Activated naive CD8-positive, alpha-beta T cell treated with anti-CD3 and anti-CD28 coated beads for 36 hours (primary cell): ENCODE measurements at regions not wholly inside any gene's neighbourhood (a gene's known extent, or its start where the extent isn't known, plus 50 kb on each side); places are given as distances from the start of the nearest gene placed in this dataset.

ENCODE experiments used
- DNase-seq: peaks from one replicate; pipeline ENCODE4 v3.0.0; 2021
- H3K27ac Mint-ChIP-seq: one replicate; pipeline ENCODE4 v1.8.0; 2022; ENCODE audit warnings: mild to moderate bottlenecking, moderate library complexity, mixed read lengths
- H3K27me3 Mint-ChIP-seq: one replicate; pipeline ENCODE4 v1.8.0; 2022; ENCODE audit warnings: mild to moderate bottlenecking, mixed read lengths
- H3K36me3 Mint-ChIP-seq: one replicate; pipeline ENCODE4 v1.8.0; 2021; ENCODE audit warnings: mild to moderate bottlenecking, mixed read lengths
- H3K4me1 Mint-ChIP-seq: one replicate; pipeline ENCODE4 v1.8.0; 2021; ENCODE audit warnings: mixed read lengths
- H3K4me3 Mint-ChIP-seq: one replicate; pipeline ENCODE4 v1.8.0; 2022; ENCODE audit warnings: mild to moderate bottlenecking, moderate library complexity, mixed read lengths
- H3K9me3 Mint-ChIP-seq: one replicate; pipeline ENCODE4 v1.8.0; 2022; ENCODE audit warnings: mixed read lengths

GRCh38 chr2:217095511-217096205, 235.8 kb upstream of the TNP1 start:
- no peak overlapping the region for H3K4me3 Mint-ChIP-seq
- H3K36me3 Mint-ChIP-seq: no peaks in the 10 kb centered on the region
- no peak overlapping the region for H3K27ac Mint-ChIP-seq
- H3K27me3 Mint-ChIP-seq: peaks cover 18% of the 10 kb centered on the region
- no peaks in the 10 kb centered on the region for H3K9me3 Mint-ChIP-seq
- peaks cover 5% of the 10 kb centered on the region for H3K4me1 Mint-ChIP-seq
- no peak for DNase-seq

- Mint-ChIP-seq H3K36me3 (no peaks in the 10 kb centered on the region), H3K27me3 (peaks cover 18% of the 10 kb centered on the region), H3K9me3 (no peaks in the 10 kb centered on the region), H3K4me1 (peaks cover 16% of the 10 kb centered on the region), H3K27ac (no peak overlapping the region), H3K4me3 (no peak overlapping the region)
- DNase-seq: no peak
Measured at GRCh38 chr2:217092710-217093379, 233.0 kb upstream of the TNP1 start.

- H3K4me1 Mint-ChIP-seq: peaks cover 21% of the 10 kb centered on the region
- no peak overlapping the region for H3K27ac Mint-ChIP-seq
- no peak overlapping the region for H3K4me3 Mint-ChIP-seq
- DNase-seq: no peak
- no peaks in the 10 kb centered on the region for H3K36me3 Mint-ChIP-seq
- H3K27me3 Mint-ChIP-seq: peaks cover 16% of the 10 kb centered on the region
- H3K9me3 Mint-ChIP-seq: no peaks in the 10 kb centered on the region
Measured at GRCh38 chr2:217091531-217091930, 231.7 kb upstream of the TNP1 start.

- H3K27ac Mint-ChIP-seq: peak overlapping the region; percentile 76
Measured at GRCh38 chr2:217090884-217091283, 231.0 kb upstream of the TNP1 start.

GRCh38 chr2:217090024-217090473, 230.2 kb upstream of the TNP1 start:
- DNase-seq: no peak

More at GRCh38 chr2:217090884-217091283, 231.0 kb upstream of the TNP1 start:
- Mint-ChIP-seq H3K4me3 (no peak overlapping the region), H3K27me3 (peaks cover 10% of the 10 kb centered on the region), H3K9me3 (no peaks in the 10 kb centered on the region), H3K36me3 (no peaks in the 10 kb centered on the region), H3K4me1 (peaks cover 27% of the 10 kb centered on the region)
- no peak for DNase-seq

GRCh38 chr2:217086718-217087117, 226.9 kb upstream of the TNP1 start:
- Mint-ChIP-seq H3K36me3 (no peaks in the 10 kb centered on the region), H3K9me3 (no peaks in the 10 kb centered on the region), H3K4me3 (no peak overlapping the region), H3K27ac (peak overlapping the region; percentile 4), H3K4me1 (peaks cover 30% of the 10 kb centered on the region), H3K27me3 (peaks cover 1% of the 10 kb centered on the region)
- DNase-seq: no peak

More at GRCh38 chr2:217090024-217090473, 230.2 kb upstream of the TNP1 start:
- H3K27me3 Mint-ChIP-seq: peaks cover 7% of the 10 kb centered on the region
- no peaks in the 10 kb centered on the region for H3K36me3 Mint-ChIP-seq
- peaks cover 30% of the 10 kb centered on the region for H3K4me1 Mint-ChIP-seq
- peak overlapping the region; percentile 32 for H3K4me3 Mint-ChIP-seq
- no peaks in the 10 kb centered on the region for H3K9me3 Mint-ChIP-seq
- peak overlapping the region; percentile 76 for H3K27ac Mint-ChIP-seq

GRCh38 chr2:217086038-217086522, 226.2 kb upstream of the TNP1 start:
- Mint-ChIP-seq H3K4me1 (peaks cover 29% of the 10 kb centered on the region), H3K4me3 (no peak overlapping the region), H3K9me3 (no peaks in the 10 kb centered on the region), H3K36me3 (no peaks in the 10 kb centered on the region), H3K27ac (peak overlapping the region; percentile 4), H3K27me3 (peaks cover 4% of the 10 kb centered on the region)
- DNase-seq: no peak

GRCh38 chr2:217085543-217085942, 225.7 kb upstream of the TNP1 start:
- Mint-ChIP-seq H3K4me1 (peaks cover 24% of the 10 kb centered on the region), H3K27ac (peak overlapping the region; percentile 4), H3K27me3 (peaks cover 4% of the 10 kb centered on the region), H3K4me3 (no peak overlapping the region), H3K36me3 (no peaks in the 10 kb centered on the region), H3K9me3 (no peaks in the 10 kb centered on the region)
- DNase-seq: peak; percentile 18

- peaks cover 19% of the 10 kb centered on the region for H3K4me1 Mint-ChIP-seq
- H3K27ac Mint-ChIP-seq: no peak overlapping the region
- H3K9me3 Mint-ChIP-seq: no peaks in the 10 kb centered on the region
- DNase-seq: no peak
- H3K36me3 Mint-ChIP-seq: no peaks in the 10 kb centered on the region
- no peak overlapping the region for H3K4me3 Mint-ChIP-seq
- peaks cover 4% of the 10 kb centered on the region for H3K27me3 Mint-ChIP-seq
Measured at GRCh38 chr2:217081799-217082198, 221.9 kb upstream of the TNP1 start.

GRCh38 chr2:217079165-217079564, 219.3 kb upstream of the TNP1 start:
- no peak overlapping the region for H3K4me3 Mint-ChIP-seq
- H3K4me1 Mint-ChIP-seq: peaks cover 9% of the 10 kb centered on the region
- DNase-seq: no peak
- H3K9me3 Mint-ChIP-seq: no peaks in the 10 kb centered on the region
- H3K27me3 Mint-ChIP-seq: peaks cover 4% of the 10 kb centered on the region
- H3K36me3 Mint-ChIP-seq: no peaks in the 10 kb centered on the region
- H3K27ac Mint-ChIP-seq: no peak overlapping the region

GRCh38 chr2:217077831-217078407, 218.1 kb upstream of the TNP1 start:
- Mint-ChIP-seq H3K4me3 (no peak overlapping the region), H3K27ac (no peak overlapping the region), H3K27me3 (peaks cover 4% of the 10 kb centered on the region), H3K36me3 (no peaks in the 10 kb centered on the region), H3K9me3 (no peaks in the 10 kb centered on the region), H3K4me1 (peaks cover 9% of the 10 kb centered on the region)
- no peak for DNase-seq

GRCh38 chr2:217076657-217077232, 216.9 kb upstream of the TNP1 start:
- Mint-ChIP-seq H3K27me3 (peaks cover 4% of the 10 kb centered on the region), H3K36me3 (no peaks in the 10 kb centered on the region), H3K4me1 (peaks cover 9% of the 10 kb centered on the region), H3K4me3 (no peak overlapping the region), H3K27ac (no peak overlapping the region), H3K9me3 (no peaks in the 10 kb centered on the region)
- DNase-seq: no peak

- H3K36me3 Mint-ChIP-seq: no peaks in the 10 kb centered on the region
- no peaks in the 10 kb centered on the region for H3K9me3 Mint-ChIP-seq
- no peak for DNase-seq
- H3K27me3 Mint-ChIP-seq: no peaks in the 10 kb centered on the region
- no peak overlapping the region for H3K4me3 Mint-ChIP-seq
- H3K4me1 Mint-ChIP-seq: peaks cover 9% of the 10 kb centered on the region
- H3K27ac Mint-ChIP-seq: no peak overlapping the region
Measured at GRCh38 chr2:217076058-217076435, 216.2 kb upstream of the TNP1 start.

GRCh38 chr2:217075268-217076057, 215.6 kb upstream of the TNP1 start:
- no peak overlapping the region for H3K4me3 Mint-ChIP-seq
- peaks cover 9% of the 10 kb centered on the region for H3K4me1 Mint-ChIP-seq
- no peaks in the 10 kb centered on the region for H3K9me3 Mint-ChIP-seq
- no peaks in the 10 kb centered on the region for H3K27me3 Mint-ChIP-seq
- H3K27ac Mint-ChIP-seq: no peak overlapping the region
- no peaks in the 10 kb centered on the region for H3K36me3 Mint-ChIP-seq
- no peak for DNase-seq
